ENCODE measurements at regions not wholly inside any gene's neighbourhood (a gene's known extent, or its start where the extent isn't known, plus 50 kb on each side); places are given as distances from the start of the nearest gene placed in this dataset.
A peak's percentile ranks its signal among the peaks of the same experiment; 100 is the strongest.

DNA sequence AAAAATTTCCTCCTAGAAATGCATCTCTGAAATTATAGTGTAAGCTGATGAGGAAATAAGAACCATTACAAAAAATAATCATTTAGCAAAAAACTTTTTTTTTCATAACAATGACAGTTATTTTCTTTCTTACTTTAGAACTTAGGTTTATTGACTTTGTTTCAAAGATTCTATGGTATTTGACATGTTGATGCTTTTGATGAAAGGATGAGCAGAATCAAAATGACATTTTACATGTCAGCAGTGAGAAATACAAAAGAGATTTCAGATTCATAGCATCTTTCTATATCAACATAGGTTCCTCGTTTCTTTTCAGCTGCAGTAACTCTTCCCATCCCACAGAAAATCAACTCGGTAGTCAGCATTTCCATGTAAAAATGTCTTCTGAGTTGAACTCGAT, 1226.6 kb upstream of the C9orf72 start:
- no peak for FAIRE-seq

DNA sequence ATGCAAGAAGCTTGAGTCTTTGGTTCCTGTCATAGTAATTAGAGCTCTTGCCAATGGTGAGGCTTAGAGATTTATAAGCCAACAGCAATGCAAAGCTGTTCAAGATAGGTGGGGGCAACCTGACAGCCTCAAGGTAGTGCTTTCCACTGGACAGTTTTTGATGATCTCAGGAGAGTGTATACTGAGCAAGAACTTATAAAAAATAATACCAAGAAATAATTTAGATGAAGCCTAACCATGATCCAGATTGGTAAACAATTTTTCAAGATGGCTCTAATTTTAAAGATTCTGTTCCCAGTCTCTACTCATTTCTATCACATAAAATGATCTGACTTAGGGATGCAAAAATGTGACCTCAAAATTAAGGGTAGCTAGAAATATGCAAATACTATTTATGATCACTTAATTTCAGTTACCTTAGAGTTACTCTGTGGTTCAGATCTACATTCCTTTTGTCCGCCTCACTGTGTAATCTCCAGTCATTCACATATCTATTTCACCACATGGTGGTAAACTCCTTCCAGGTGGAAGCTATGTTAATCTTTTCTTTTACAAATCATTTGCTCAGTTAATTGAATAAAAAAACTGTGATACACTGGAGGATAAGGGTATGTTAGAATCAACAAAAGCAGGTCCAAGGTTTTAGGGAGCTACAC, 1228.0 kb upstream of the C9orf72 start:
- no peaks in the 10 kb centered on the region for H3K9me3 ChIP-seq (ENCODE audit: control insufficient read depth, low read depth, low read length)
- DNase-seq (ENCODE audit: low read depth, low spot score) (no peak), FAIRE-seq (peak; percentile 57)
- H3K4me1 ChIP-seq (ENCODE audit: control insufficient read depth, extremely low read depth, insufficient read depth, low read length): peaks cover 5% of the 10 kb centered on the region
- H3K9ac ChIP-seq (ENCODE audit: control insufficient read depth, extremely low read depth, insufficient read depth, low read length): no peak overlapping the region
- no peaks in the 10 kb centered on the region for H3K27me3 ChIP-seq (ENCODE audit: control insufficient read depth, extremely low read depth, insufficient read depth, low read length)
- H3K36me3 ChIP-seq (ENCODE audit: control insufficient read depth in 2 of 2, extremely low read depth in 1 of 2, insufficient read depth in 2 of 2, low read length in 2 of 2): no peaks in the 10 kb centered on the region
- H2AFZ ChIP-seq (ENCODE audit: control insufficient read depth, low read length): no peak overlapping the region
- no peak overlapping the region for H3K27ac ChIP-seq (ENCODE audit: control insufficient read depth, insufficient read depth, low read length)
- no peak overlapping the region for H3K4me2 ChIP-seq (ENCODE audit: control insufficient read depth, extremely low read depth, insufficient read depth, low read depth, low read length)
- dilution Hi-C loops (cut with MboI; ENCODE audit: extremely low pct_ligation_motif_present, low sequenced_read_pairs): no loop called here
- no peak overlapping the region for H3K4me3 ChIP-seq (ENCODE audit: control insufficient read depth in 2 of 3, extremely low read depth in 1 of 3, insufficient read depth in 2 of 3, low read depth in 1 of 3, low read length in 3 of 3)
- no peaks in the 10 kb centered on the region for H3K79me2 ChIP-seq (ENCODE audit: control insufficient read depth, insufficient read depth, low read length)
- no peaks in the 10 kb centered on the region for H4K20me1 ChIP-seq (ENCODE audit: control insufficient read depth, extremely low read depth, insufficient read depth, low read length)
- no peaks in the 10 kb centered on the region for H3K9me1 ChIP-seq (ENCODE audit: control insufficient read depth, extremely low read depth, insufficient read depth, low read length)
- TF ChIP-seq, protein P1, sequence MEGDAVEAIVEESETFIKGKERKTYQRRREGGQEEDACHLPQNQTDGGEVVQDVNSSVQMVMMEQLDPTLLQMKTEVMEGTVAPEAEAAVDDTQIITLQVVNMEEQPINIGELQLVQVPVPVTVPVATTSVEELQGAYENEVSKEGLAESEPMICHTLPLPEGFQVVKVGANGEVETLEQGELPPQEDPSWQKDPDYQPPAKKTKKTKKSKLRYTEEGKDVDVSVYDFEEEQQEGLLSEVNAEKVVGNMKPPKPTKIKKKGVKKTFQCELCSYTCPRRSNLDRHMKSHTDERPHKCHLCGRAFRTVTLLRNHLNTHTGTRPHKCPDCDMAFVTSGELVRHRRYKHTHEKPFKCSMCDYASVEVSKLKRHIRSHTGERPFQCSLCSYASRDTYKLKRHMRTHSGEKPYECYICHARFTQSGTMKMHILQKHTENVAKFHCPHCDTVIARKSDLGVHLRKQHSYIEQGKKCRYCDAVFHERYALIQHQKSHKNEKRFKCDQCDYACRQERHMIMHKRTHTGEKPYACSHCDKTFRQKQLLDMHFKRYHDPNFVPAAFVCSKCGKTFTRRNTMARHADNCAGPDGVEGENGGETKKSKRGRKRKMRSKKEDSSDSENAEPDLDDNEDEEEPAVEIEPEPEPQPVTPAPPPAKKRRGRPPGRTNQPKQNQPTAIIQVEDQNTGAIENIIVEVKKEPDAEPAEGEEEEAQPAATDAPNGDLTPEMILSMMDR (optimal IDR thresholded peaks at IDR 0.05 in 1 of 3, IDR thresholded peaks at IDR 0.05 in 1 of 3, conservative IDR thresholded peaks at IDR 0.05 in 1 of 3; ENCODE audit: extremely low read depth in 1 of 3, insufficient read depth in 2 of 3, low read length in 3 of 3): no peak
- TF ChIP-seq EZH2 (IDR thresholded peaks at IDR 0.05; ENCODE audit: low read length): no peak

More for the DNA sequence above, 1226.6 kb upstream of the C9orf72 start:
- no peak overlapping the region for H3K9ac ChIP-seq (ENCODE audit: control insufficient read depth, extremely low read depth, insufficient read depth, low read length)
- no peak for DNase-seq (ENCODE audit: low read depth, low spot score)
- no peak overlapping the region for H3K4me3 ChIP-seq (ENCODE audit: control insufficient read depth in 2 of 3, extremely low read depth in 1 of 3, insufficient read depth in 2 of 3, low read depth in 1 of 3, low read length in 3 of 3)
- no peaks in the 10 kb centered on the region for H3K27me3 ChIP-seq (ENCODE audit: control insufficient read depth, extremely low read depth, insufficient read depth, low read length)
- H3K9me1 ChIP-seq (ENCODE audit: control insufficient read depth, extremely low read depth, insufficient read depth, low read length): no peaks in the 10 kb centered on the region
- TF ChIP-seq EZH2 (IDR thresholded peaks at IDR 0.05; ENCODE audit: low read length): no peak
- TF ChIP-seq, protein P1 (optimal IDR thresholded peaks at IDR 0.05 in 1 of 3, IDR thresholded peaks at IDR 0.05 in 1 of 3, conservative IDR thresholded peaks at IDR 0.05 in 1 of 3; ENCODE audit: extremely low read depth in 1 of 3, insufficient read depth in 2 of 3, low read length in 3 of 3): no peak
- H3K79me2 ChIP-seq (ENCODE audit: control insufficient read depth, insufficient read depth, low read length): no peaks in the 10 kb centered on the region
- peaks cover 5% of the 10 kb centered on the region for H3K4me1 ChIP-seq (ENCODE audit: control insufficient read depth, extremely low read depth, insufficient read depth, low read length)
- no peak overlapping the region for H3K27ac ChIP-seq (ENCODE audit: control insufficient read depth, insufficient read depth, low read length)
- dilution Hi-C loops (cut with MboI; ENCODE audit: extremely low pct_ligation_motif_present, low sequenced_read_pairs): no loop called here
- H3K4me2 ChIP-seq (ENCODE audit: control insufficient read depth, extremely low read depth, insufficient read depth, low read depth, low read length): no peak overlapping the region
- no peaks in the 10 kb centered on the region for H4K20me1 ChIP-seq (ENCODE audit: control insufficient read depth, extremely low read depth, insufficient read depth, low read length)
- no peak overlapping the region for H2AFZ ChIP-seq (ENCODE audit: control insufficient read depth, low read length)
- H3K9me3 ChIP-seq (ENCODE audit: control insufficient read depth, low read depth, low read length): no peaks in the 10 kb centered on the region
- H3K36me3 ChIP-seq (ENCODE audit: control insufficient read depth in 2 of 2, extremely low read depth in 1 of 2, insufficient read depth in 2 of 2, low read length in 2 of 2): no peaks in the 10 kb centered on the region

All from keratinocyte (primary cell).